ENCODE measurements at regions not wholly inside any gene's neighbourhood (a gene's known extent, or its start where the extent isn't known, plus 50 kb on each side); places are given as distances from the start of the nearest gene placed in this dataset.

GRCh38 chr15:95111969-95112368, 880.6 kb downstream of the MCTP2 start:
- TF ChIP-seq CTCF (IDR thresholded peaks at IDR 0.05; ENCODE audit: low read depth, low read length, poor library complexity, severe bottlenecking) (no peak), EZH2phosphoT487 (IDR thresholded peaks at IDR 0.05; ENCODE audit: borderline replicate concordance, low read length) (no peak)

Data from DOHH2 (cell line).